BLaER1 treated with 17β-estradiol and CSF1 and Interleukin-3, amounts not matched to agents 10 nM and 100 nM (cell line): ENCODE measurements at regions not wholly inside any gene's neighbourhood (a gene's known extent, or its start where the extent isn't known, plus 50 kb on each side); places are given as distances from the start of the nearest gene placed in this dataset.

Source experiments
- H3K27ac ChIP-seq, 11 experiments: shearing (Covaris generic); formaldehyde crosslinking; 2 replicates each; pipeline ENCODE4 v1.8.1; 2022
- H3K27me3 ChIP-seq, 11 experiments: shearing (Covaris generic); formaldehyde crosslinking; 2 replicates each; pipeline ENCODE4 v1.8.1; 2022
- H3K36me3 ChIP-seq, 11 experiments: shearing (Covaris generic); formaldehyde crosslinking; 2 replicates each; pipeline ENCODE4 v1.8.1; 2022
- H3K4me1 ChIP-seq, 10 experiments: shearing (Covaris generic); formaldehyde crosslinking; 2 replicates each; pipeline ENCODE4 v1.8.1; 2022
- H3K4me2 ChIP-seq, 11 experiments: shearing (Covaris generic); formaldehyde crosslinking; 2 replicates each; pipeline ENCODE4 v1.8.1; 2022
- H3K4me3 ChIP-seq, 10 experiments: shearing (Covaris generic); formaldehyde crosslinking; 2 replicates each; pipeline ENCODE4 v1.8.1; 2022
- H3K9ac ChIP-seq, 11 experiments: shearing (Covaris generic); formaldehyde crosslinking; 2 replicates each; pipeline ENCODE4 v1.8.1; 2022
- H3K9me3 ChIP-seq, 11 experiments: shearing (Covaris generic); formaldehyde crosslinking; replicated peaks in 1 of 11; 2 replicates each; pipeline ENCODE4 v1.8.1; 2022
- H4K20me1 ChIP-seq, 11 experiments: shearing (Covaris generic); formaldehyde crosslinking; 2 replicates each; pipeline ENCODE4 v1.8.1; 2022
- Cebpa-rat ChIP-seq, 11 experiments: shearing (Covaris generic); IDR thresholded peaks; 2 replicates each; pipeline ENCODE4 v1.8.1; 2022

GRCh38 chr3:158882445-158882844, 80.6 kb downstream of the MFSD1 start:
- Histone ChIP-seq H3K27me3 (no peaks in the 10 kb centered on the region), H3K4me2 (no peak overlapping the region), H3K9me3 (peaks cover 0 to 8% (median 6%) of the 10 kb centered on the region in 11 experiments; a peak in 10 of 22 replicates), H4K20me1 (no peaks in the 10 kb centered on the region), H3K9ac (no peak overlapping the region), H3K4me3 (no peak overlapping the region), H3K4me1 (no peaks in the 10 kb centered on the region), H3K27ac (no peak overlapping the region), H3K36me3 (no peaks in the 10 kb centered on the region)
- TF ChIP-seq Cebpa-rat (IDR thresholded peaks at IDR 0.05) = no peak

GRCh38 chr3:158896729-158897128, 94.9 kb downstream of the MFSD1 start:
- TF ChIP-seq Cebpa-rat (IDR thresholded peaks at IDR 0.05) = no peak
- no peaks in the 10 kb centered on the region for H3K9me3 ChIP-seq
- H3K27ac ChIP-seq = no peak overlapping the region
- H4K20me1 ChIP-seq = no peaks in the 10 kb centered on the region
- H3K27me3 ChIP-seq = no peaks in the 10 kb centered on the region
- H3K4me1 ChIP-seq = no peaks in the 10 kb centered on the region
- H3K36me3 ChIP-seq = no peaks in the 10 kb centered on the region
- H3K9ac ChIP-seq = no peak overlapping the region
- no peak overlapping the region for H3K4me2 ChIP-seq
- H3K4me3 ChIP-seq = no peak overlapping the region

GRCh38 chr3:158906749-158907148, 104.9 kb downstream of the MFSD1 start:
- TF ChIP-seq Cebpa-rat (IDR thresholded peaks at IDR 0.05) = no peak
- H4K20me1 ChIP-seq = no peaks in the 10 kb centered on the region
- no peak overlapping the region for H3K4me2 ChIP-seq
- H3K4me1 ChIP-seq = no peaks in the 10 kb centered on the region
- no peak overlapping the region for H3K4me3 ChIP-seq
- H3K27ac ChIP-seq = no peak overlapping the region
- H3K27me3 ChIP-seq = no peaks in the 10 kb centered on the region
- H3K9ac ChIP-seq = no peak overlapping the region
- H3K36me3 ChIP-seq = no peaks in the 10 kb centered on the region
- H3K9me3 ChIP-seq = no peaks in the 10 kb centered on the region

- Histone ChIP-seq H3K27ac (no peak overlapping the region), H3K9me3 (no peaks in the 10 kb centered on the region), H4K20me1 (no peaks in the 10 kb centered on the region), H3K4me2 (no peak overlapping the region), H3K4me3 (no peak overlapping the region), H3K9ac (no peak overlapping the region), H3K4me1 (no peaks in the 10 kb centered on the region), H3K36me3 (no peaks in the 10 kb centered on the region), H3K27me3 (no peaks in the 10 kb centered on the region)
- TF ChIP-seq Cebpa-rat (IDR thresholded peaks at IDR 0.05) = no peak
Observed at GRCh38 chr3:158908187-158908734, 106.4 kb downstream of the MFSD1 start.

GRCh38 chr3:158909870-158910269, 108.0 kb downstream of the MFSD1 start:
- Histone ChIP-seq H3K4me2 (no peak overlapping the region), H3K9ac (no peak overlapping the region), H3K4me3 (no peak overlapping the region), H3K27me3 (no peaks in the 10 kb centered on the region), H3K36me3 (no peaks in the 10 kb centered on the region), H4K20me1 (no peaks in the 10 kb centered on the region), H3K9me3 (no peaks in the 10 kb centered on the region), H3K4me1 (peaks cover 0 to 6% (median 1%) of the 10 kb centered on the region in 10 experiments; a peak in 6 of 20 replicates), H3K27ac (no peak overlapping the region)
- TF ChIP-seq Cebpa-rat (IDR thresholded peaks at IDR 0.05) = no peak

GRCh38 chr3:158911586-158911985, 109.7 kb downstream of the MFSD1 start:
- Histone ChIP-seq H3K27ac (no peak overlapping the region), H3K36me3 (no peaks in the 10 kb centered on the region)
- TF ChIP-seq Cebpa-rat (IDR thresholded peaks at IDR 0.05) = no peak

GRCh38 chr3:158912188-158912587, 110.3 kb downstream of the MFSD1 start:
- Histone ChIP-seq H3K9ac (no peak overlapping the region), H4K20me1 (no peaks in the 10 kb centered on the region), H3K4me3 (no peak overlapping the region), H3K4me2 (no peak overlapping the region), H3K27me3 (no peaks in the 10 kb centered on the region), H3K4me1 (peaks cover 0 to 10% (median 3%) of the 10 kb centered on the region in 10 experiments; a peak in 6 of 20 replicates), H3K9me3 (no peaks in the 10 kb centered on the region), H3K27ac (no peak overlapping the region), H3K36me3 (no peaks in the 10 kb centered on the region)
- no peak for TF ChIP-seq Cebpa-rat (IDR thresholded peaks at IDR 0.05)

More at GRCh38 chr3:158911586-158911985, 109.7 kb downstream of the MFSD1 start:
- Histone ChIP-seq H4K20me1 (no peaks in the 10 kb centered on the region), H3K27me3 (no peaks in the 10 kb centered on the region), H3K9ac (no peak overlapping the region), H3K4me3 (no peak overlapping the region), H3K4me1 (peaks cover 0 to 10% (median 3%) of the 10 kb centered on the region in 10 experiments; a peak in 6 of 20 replicates), H3K4me2 (no peak overlapping the region), H3K9me3 (no peaks in the 10 kb centered on the region)

GRCh38 chr3:158912621-158913020, 110.8 kb downstream of the MFSD1 start:
- no peak overlapping the region for H3K27ac ChIP-seq
- H3K9me3 ChIP-seq = no peaks in the 10 kb centered on the region
- H3K9ac ChIP-seq = no peak overlapping the region
- no peak overlapping the region for H3K4me2 ChIP-seq
- H3K4me3 ChIP-seq = no peak overlapping the region
- no peaks in the 10 kb centered on the region for H4K20me1 ChIP-seq
- H3K36me3 ChIP-seq = no peaks in the 10 kb centered on the region
- no peak for TF ChIP-seq Cebpa-rat (IDR thresholded peaks at IDR 0.05)
- no peaks in the 10 kb centered on the region for H3K27me3 ChIP-seq
- H3K4me1 ChIP-seq = peaks cover 0 to 10% (median 3%) of the 10 kb centered on the region in 10 experiments; a peak in 6 of 20 replicates

- no peak overlapping the region for H3K4me3 ChIP-seq
- H3K4me1 ChIP-seq = peaks cover 0 to 15% (median 3%) of the 10 kb centered on the region in 10 experiments; a peak in 8 of 20 replicates
- H3K27ac ChIP-seq = no peak overlapping the region
- no peaks in the 10 kb centered on the region for H3K36me3 ChIP-seq
- no peaks in the 10 kb centered on the region for H4K20me1 ChIP-seq
- no peak overlapping the region for H3K4me2 ChIP-seq
- no peak overlapping the region for H3K9ac ChIP-seq
- H3K9me3 ChIP-seq = no peaks in the 10 kb centered on the region
- H3K27me3 ChIP-seq = no peaks in the 10 kb centered on the region
- no peak for TF ChIP-seq Cebpa-rat (IDR thresholded peaks at IDR 0.05)
Observed at GRCh38 chr3:158916111-158916510, 114.3 kb downstream of the MFSD1 start.

GRCh38 chr3:158918008-158918407, 116.2 kb downstream of the MFSD1 start:
- H3K27ac ChIP-seq = no peak overlapping the region
- no peaks in the 10 kb centered on the region for H3K9me3 ChIP-seq
- no peak for TF ChIP-seq Cebpa-rat (IDR thresholded peaks at IDR 0.05)
- no peaks in the 10 kb centered on the region for H3K36me3 ChIP-seq
- H3K4me1 ChIP-seq = peaks cover 0 to 15% (median 3%) of the 10 kb centered on the region in 10 experiments; a peak in 8 of 20 replicates
- H3K4me2 ChIP-seq = peak overlapping the region in 2 of 11 experiments; percentile 5 to 36; a peak in 2 of 22 replicates
- H4K20me1 ChIP-seq = no peaks in the 10 kb centered on the region
- 0 out of 22 replicates have a peak overlapping the region, but pooled peaks of 1 of the 11 experiments have one; percentile 0 for H3K9ac ChIP-seq
- H3K4me3 ChIP-seq = no peak overlapping the region
- H3K27me3 ChIP-seq = no peaks in the 10 kb centered on the region
